ENCODE measurements at regions not wholly inside any gene's neighbourhood (a gene's known extent, or its start where the extent isn't known, plus 50 kb on each side); places are given as distances from the start of the nearest gene placed in this dataset.

GRCh38 chr6:120328521-120328920 lies 979.0 kb upstream of the MAN1A1 start:
- Histone ChIP-seq H3K9ac (ENCODE audit: extremely low read depth, insufficient read length, low read length) (no peak overlapping the region), H4K20me1 (ENCODE audit: control insufficient read depth, insufficient read depth, insufficient read length) (no peaks in the 10 kb centered on the region), H2BK5ac (ENCODE audit: insufficient read length, low read length) (no peak overlapping the region), H2BK12ac (ENCODE audit: insufficient read length, low read depth, low read length) (no peak overlapping the region), H2BK15ac (ENCODE audit: low read depth, low read length) (no peak overlapping the region), H3K23me2 (ENCODE audit: insufficient read length, low read depth, low read length, poor library complexity, severe bottlenecking) (no peaks in the 10 kb centered on the region), H2AFZ (ENCODE audit: low read length) (no peak overlapping the region), H2BK120ac (ENCODE audit: low read depth, low read length, poor library complexity, severe bottlenecking) (no peak overlapping the region), H3K27ac (ENCODE audit: insufficient read length, low read depth, low read length) (no peak overlapping the region), H3K4me1 (ENCODE audit: insufficient read depth, low read length) (no peaks in the 10 kb centered on the region), H2BK20ac (ENCODE audit: low read depth, low read length, poor library complexity, severe bottlenecking) (no peak overlapping the region), H3K79me1 (ENCODE audit: insufficient read depth, low read depth, low read length, poor library complexity, severe bottlenecking) (no peaks in the 10 kb centered on the region), H3K79me2 (ENCODE audit: insufficient read depth, low read length) (no peaks in the 10 kb centered on the region), H3K14ac (ENCODE audit: insufficient read depth, low read length) (no peak overlapping the region), H3K23ac (ENCODE audit: insufficient read length, low read depth, low read length) (no peak overlapping the region), H3K56ac (ENCODE audit: insufficient read length, low read depth, low read length) (no peak overlapping the region), H3K4me2 (ENCODE audit: insufficient read depth, insufficient read length, low read length) (no peak overlapping the region), H3T11ph (ENCODE audit: low read length) (no peak overlapping the region), H2AK5ac (ENCODE audit: insufficient read length, low read length) (no peak overlapping the region), H4K8ac (replicated peaks; ENCODE audit: insufficient read length, low read depth, low read length) (no peak overlapping the region), H3K18ac (ENCODE audit: insufficient read length, low read depth, low read length) (no peak overlapping the region), H3K4ac (ENCODE audit: low read depth, low read length) (no peak overlapping the region), H4K91ac (ENCODE audit: insufficient read length, low read depth, low read length) (no peak overlapping the region), H4K5ac (ENCODE audit: insufficient read length, low read depth, low read length) (no peak overlapping the region), H3K27me3 (ENCODE audit: insufficient read depth, low read length) (no peaks in the 10 kb centered on the region), H3K9me3 (ENCODE audit: control insufficient read depth, low read depth, low read length) (no peaks in the 10 kb centered on the region)
- TF ChIP-seq CTCF (conservative IDR thresholded peaks at IDR 0.05), result no peak
- Mint-ChIP-seq H3K9me3 (no peaks in the 10 kb centered on the region), H3K4me3 (no peak overlapping the region), H3K36me3 (ENCODE audit: insufficient read depth in 1 of 3, low read depth in 3 of 3) (no peaks in the 10 kb centered on the region), H3K4me1 (no peaks in the 10 kb centered on the region), H3K27me3 (ENCODE audit: low read depth) (no peaks in the 10 kb centered on the region), H3K27ac (no peak overlapping the region)
- no peak for DNase-seq
- no CpG with 5 or more reads among the region's 1 CpG for WGBS (ENCODE audit: extremely low coverage, insufficient read length, low lambda C conversion rate)

Measured in H9 (cell line).